Hepatocyte (in vitro differentiated cells): ENCODE measurements at regions not wholly inside any gene's neighbourhood (a gene's known extent, or its start where the extent isn't known, plus 50 kb on each side); places are given as distances from the start of the nearest gene placed in this dataset.

Experiments
- CTCF ChIP-seq: fragments of 200-600 bp; sonication (generic); IDR thresholded peaks from 2 replicates; pipeline ENCODE4 v1.5.1; 2016; ENCODE audit warnings: antibody characterized with exemption, mild to moderate bottlenecking; ENCODE audit not compliant: poor library complexity
- EZH2 ChIP-seq: fragments of 200-600 bp; sonication (generic); IDR thresholded peaks from 2 replicates; pipeline ENCODE4 v1.6.1; 2016; ENCODE audit warnings: antibody characterized with exemption, mild to moderate bottlenecking, borderline replicate concordance
- EZH2phosphoT487 ChIP-seq: fragments of 200-600 bp; sonication (generic); IDR thresholded peaks from one replicate; pipeline ENCODE4 v1.6.1; 2018; ENCODE audit warnings: antibody characterized with exemption, mild to moderate bottlenecking, low read depth, moderate library complexity; ENCODE audit not compliant: unreplicated experiment, severe bottlenecking

- TF ChIP-seq EZH2phosphoT487 (no peak), CTCF (no peak), EZH2 (no peak)
Measured at GRCh38 chr11:36751996-36752395, 154.0 kb upstream of the RAG2 start.
